SK-N-SH (cell line): ENCODE measurements at regions not wholly inside any gene's neighbourhood (a gene's known extent, or its start where the extent isn't known, plus 50 kb on each side); places are given as distances from the start of the nearest gene placed in this dataset.

Experiments
- CHD2 ChIP-seq: fragments of 150-350 bp; IDR thresholded peaks from 2 replicates; pipeline ENCODE4 v1.6.1; 2018; ENCODE audit warnings: low read length; ENCODE audit not compliant: partially characterized antibody
- ELF1 ChIP-seq: IDR thresholded peaks from 2 replicates; pipeline ENCODE4 v1.4.0; 2012
- FOXJ3 ChIP-seq: sonication (generic); formaldehyde crosslinking; IDR thresholded peaks from 2 replicates; pipeline ENCODE4 v1.5.1; 2020; ENCODE audit warnings: mild to moderate bottlenecking, missing genetic modification reagents
- FOXM1 ChIP-seq: IDR thresholded peaks from 2 replicates; pipeline ENCODE4 v1.4.0; 2012; ENCODE audit warnings: low read depth, mild to moderate bottlenecking
- GABPA ChIP-seq: IDR thresholded peaks from 2 replicates; pipeline ENCODE4 v1.4.0; 2012; ENCODE audit warnings: low read depth, mild to moderate bottlenecking
- TF ChIP-seq, protein P1 (sequence below): fragments of 200-600 bp; sonication (generic); IDR thresholded peaks from 2 replicates; pipeline ENCODE4 v1.6.1; 2017; ENCODE audit warnings: antibody characterized with exemption, mild to moderate bottlenecking, moderate library complexity

DNA sequence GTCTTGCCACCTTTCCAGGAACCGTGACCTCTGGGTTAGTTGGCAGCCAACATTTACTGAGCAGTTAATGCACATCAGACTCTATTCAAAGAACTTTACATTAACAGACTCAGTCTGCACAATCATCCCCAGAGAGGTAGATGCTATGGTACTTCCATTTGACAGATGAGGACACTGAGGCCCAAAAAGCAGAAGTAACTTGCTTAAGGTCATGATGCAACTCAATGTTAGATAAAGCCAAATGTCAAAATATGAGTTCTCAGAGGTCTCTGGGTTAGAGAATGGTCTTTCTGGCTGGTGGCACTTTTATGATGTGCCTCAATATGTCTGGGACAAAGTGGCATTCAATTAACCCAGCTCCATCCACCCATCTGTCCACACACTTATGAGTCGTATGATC, 450.0 kb downstream of the MIAT start:
- TF ChIP-seq FOXM1 (no peak), FOXJ3 (CRISPR knock-in tag) (no peak), GABPA (no peak), ELF1 (no peak), CHD2 (no peak)
- TF ChIP-seq, protein P1, sequence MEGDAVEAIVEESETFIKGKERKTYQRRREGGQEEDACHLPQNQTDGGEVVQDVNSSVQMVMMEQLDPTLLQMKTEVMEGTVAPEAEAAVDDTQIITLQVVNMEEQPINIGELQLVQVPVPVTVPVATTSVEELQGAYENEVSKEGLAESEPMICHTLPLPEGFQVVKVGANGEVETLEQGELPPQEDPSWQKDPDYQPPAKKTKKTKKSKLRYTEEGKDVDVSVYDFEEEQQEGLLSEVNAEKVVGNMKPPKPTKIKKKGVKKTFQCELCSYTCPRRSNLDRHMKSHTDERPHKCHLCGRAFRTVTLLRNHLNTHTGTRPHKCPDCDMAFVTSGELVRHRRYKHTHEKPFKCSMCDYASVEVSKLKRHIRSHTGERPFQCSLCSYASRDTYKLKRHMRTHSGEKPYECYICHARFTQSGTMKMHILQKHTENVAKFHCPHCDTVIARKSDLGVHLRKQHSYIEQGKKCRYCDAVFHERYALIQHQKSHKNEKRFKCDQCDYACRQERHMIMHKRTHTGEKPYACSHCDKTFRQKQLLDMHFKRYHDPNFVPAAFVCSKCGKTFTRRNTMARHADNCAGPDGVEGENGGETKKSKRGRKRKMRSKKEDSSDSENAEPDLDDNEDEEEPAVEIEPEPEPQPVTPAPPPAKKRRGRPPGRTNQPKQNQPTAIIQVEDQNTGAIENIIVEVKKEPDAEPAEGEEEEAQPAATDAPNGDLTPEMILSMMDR = no peak
